ENCODE measurements at regions not wholly inside any gene's neighbourhood (a gene's known extent, or its start where the extent isn't known, plus 50 kb on each side); places are given as distances from the start of the nearest gene placed in this dataset.

GRCh38 chr13:47433461-47434005, 536.7 kb upstream of the HTR2A start:
- H3K36me3 ChIP-seq = no peaks in the 10 kb centered on the region
- 85 to 97% (median 92%) methylated on average over 2 of the region's 2 CpGs for WGBS, 4 donors
- no peaks in the 10 kb centered on the region for H3K27me3 ChIP-seq

DNA sequence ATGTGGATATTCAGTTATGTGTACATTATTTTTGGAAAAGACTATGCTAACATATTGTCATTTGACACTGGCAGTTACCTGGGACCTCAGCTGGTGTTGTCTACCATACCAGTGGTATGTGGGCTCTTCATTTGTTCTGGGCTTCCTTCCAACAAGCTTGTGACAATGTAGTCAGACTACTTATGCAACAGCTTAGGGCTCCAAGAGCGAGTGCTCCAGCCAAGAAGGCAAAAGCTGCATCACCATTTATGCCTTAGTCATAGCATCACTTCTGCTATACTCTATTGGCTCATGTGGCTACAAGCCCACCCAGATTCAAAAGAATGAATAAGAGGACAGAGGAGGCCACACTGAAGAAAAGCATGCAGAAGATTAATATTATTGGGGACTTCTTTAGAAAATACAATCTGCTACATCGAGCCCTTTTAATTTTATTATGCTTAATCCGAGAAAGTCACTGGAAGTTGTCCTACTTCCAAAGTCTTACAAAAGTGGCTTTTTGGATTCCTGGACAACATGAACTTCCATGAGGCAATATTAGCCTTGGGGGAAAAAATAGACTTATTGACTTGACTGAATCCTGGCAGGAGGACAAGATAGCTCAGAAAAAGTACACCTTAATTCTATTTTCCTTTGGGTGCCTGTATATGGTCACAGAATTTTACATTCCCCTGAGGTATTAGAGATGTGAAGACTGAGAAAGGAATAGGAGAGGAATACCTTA, 529.4 kb upstream of the HTR2A start:
- H3K27ac ChIP-seq = no peak overlapping the region
- peak; percentile 28 to 52 (median 46) for DNase-seq
- no peaks in the 10 kb centered on the region for H3K9me3 ChIP-seq
- intact Hi-C loops (cut with DNase I) = loop anchor here in 3 of 10 donors (10.0 kb wide), 3 partner anchors 79 to 349 kb away; no protein-coding TSS in a partner anchor
- ATAC-seq = peak; percentile 82 to 90 (median 88)
- no peaks in the 10 kb centered on the region for H3K36me3 ChIP-seq
- peaks cover 0 to 7% (median 0%) of the 10 kb centered on the region in 12 donors for H3K4me1 ChIP-seq
- WGBS, 4 donors = 63 to 69% (median 66%) methylated on average over 3 of the region's 3 CpGs
- no peak for TF ChIP-seq POLR2A (IDR thresholded peaks at IDR 0.05)
- no peak for TF ChIP-seq CTCF (IDR thresholded peaks at IDR 0.05)
- H3K27me3 ChIP-seq = no peaks in the 10 kb centered on the region
- no peak overlapping the region for H3K4me3 ChIP-seq

More at GRCh38 chr13:47433461-47434005, 536.7 kb upstream of the HTR2A start:
- no peaks in the 10 kb centered on the region for H3K4me1 ChIP-seq
- H3K27ac ChIP-seq = no peak overlapping the region
- ATAC-seq (no peak), DNase-seq (no peak)
- peaks cover 0 to 11% (median 0%) of the 10 kb centered on the region in 12 donors for H3K9me3 ChIP-seq
- TF ChIP-seq POLR2A (IDR thresholded peaks at IDR 0.05) (no peak), CTCF (IDR thresholded peaks at IDR 0.05) (no peak)
- H3K4me3 ChIP-seq = no peak overlapping the region
- intact Hi-C loops (cut with DNase I) = no loop called here

DNA sequence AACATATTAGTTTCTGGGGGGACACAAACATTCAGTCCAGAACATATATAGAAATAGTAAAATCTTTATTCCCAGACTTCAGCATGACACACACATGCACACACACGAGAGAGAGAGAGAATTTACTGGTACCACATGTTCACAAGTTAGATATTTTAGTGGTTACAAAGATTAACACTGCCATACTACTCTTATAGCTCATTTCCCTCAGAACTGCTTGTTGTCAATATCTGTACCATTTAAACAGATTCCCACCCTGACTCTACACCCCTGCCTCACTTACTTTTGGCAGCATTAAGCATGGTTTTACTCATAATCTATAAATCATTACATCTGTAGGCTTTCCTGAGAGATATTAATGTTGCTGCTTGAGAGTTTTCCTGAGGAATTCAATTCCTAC, 524.7 kb upstream of the HTR2A start:
- 47 to 78% (median 66%) methylated on average over 1 of the region's 1 CpG for WGBS, 4 donors
- Histone ChIP-seq H3K4me3 (no peak overlapping the region), H3K27me3 (no peaks in the 10 kb centered on the region), H3K27ac (no peak overlapping the region), H3K9me3 (no peaks in the 10 kb centered on the region), H3K36me3 (no peaks in the 10 kb centered on the region), H3K4me1 (peaks cover 0 to 12% (median 0%) of the 10 kb centered on the region in 12 donors)
- no peak for TF ChIP-seq POLR2A (IDR thresholded peaks at IDR 0.05)
- no peak for TF ChIP-seq CTCF (IDR thresholded peaks at IDR 0.05)
- intact Hi-C loops (cut with DNase I) = loop anchor here in 9 of 10 donors (2.0 to 10.0 kb wide), 7 partner anchors 83 to 353 kb away; no protein-coding TSS in a partner anchor
- DNase-seq = no peak
- ATAC-seq = no peak

DNA sequence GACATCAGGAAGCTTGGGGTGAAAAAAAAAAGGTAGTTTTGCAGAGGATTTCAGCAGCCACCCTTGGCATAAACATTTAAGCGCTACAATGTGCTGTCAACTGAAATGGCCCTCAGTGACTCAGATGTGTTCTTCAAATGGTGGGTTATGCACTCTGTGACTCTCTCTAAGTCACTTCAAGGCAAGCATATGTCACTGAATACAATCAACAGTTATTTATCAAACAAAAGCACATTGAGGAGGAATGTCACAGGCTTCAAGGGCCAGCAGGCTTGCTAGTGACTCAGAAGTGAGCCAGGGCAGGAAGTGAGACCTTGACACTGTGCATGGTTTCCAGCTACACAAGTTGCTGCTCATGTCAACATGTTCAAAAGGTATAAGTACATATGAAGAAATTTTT, 523.7 kb upstream of the HTR2A start:
- Histone ChIP-seq H3K4me1 (peaks cover 0 to 8% (median 0%) of the 10 kb centered on the region in 12 donors), H3K27ac (no peak overlapping the region), H3K27me3 (no peaks in the 10 kb centered on the region), H3K9me3 (no peaks in the 10 kb centered on the region), H3K4me3 (no peak overlapping the region), H3K36me3 (no peaks in the 10 kb centered on the region)
- DNase-seq (no peak), ATAC-seq (peak in 3 of 4 donors; percentile 28 to 50 (median 34))
- TF ChIP-seq POLR2A (IDR thresholded peaks at IDR 0.05) (no peak), CTCF (IDR thresholded peaks at IDR 0.05) (no peak)
- intact Hi-C loops (cut with DNase I) = loop anchor here in 9 of 10 donors (2.0 to 10.0 kb wide), 7 partner anchors 84 to 354 kb away; no protein-coding TSS in a partner anchor
- 90 to 97% (median 94%) methylated on average over 1 of the region's 1 CpG for WGBS, 4 donors

All from heart left ventricle (tissue), 16 donors.